ENCODE measurements at regions not wholly inside any gene's neighbourhood (a gene's known extent, or its start where the extent isn't known, plus 50 kb on each side); places are given as distances from the start of the nearest gene placed in this dataset.
A peak's percentile ranks its signal among the peaks of the same experiment; 100 is the strongest.
"Not testable (repeated sequence)": the region's sequence is repeated elsewhere in the genome, so short reads cannot be mapped to it uniquely, and the experiment has no call there.

DNA sequence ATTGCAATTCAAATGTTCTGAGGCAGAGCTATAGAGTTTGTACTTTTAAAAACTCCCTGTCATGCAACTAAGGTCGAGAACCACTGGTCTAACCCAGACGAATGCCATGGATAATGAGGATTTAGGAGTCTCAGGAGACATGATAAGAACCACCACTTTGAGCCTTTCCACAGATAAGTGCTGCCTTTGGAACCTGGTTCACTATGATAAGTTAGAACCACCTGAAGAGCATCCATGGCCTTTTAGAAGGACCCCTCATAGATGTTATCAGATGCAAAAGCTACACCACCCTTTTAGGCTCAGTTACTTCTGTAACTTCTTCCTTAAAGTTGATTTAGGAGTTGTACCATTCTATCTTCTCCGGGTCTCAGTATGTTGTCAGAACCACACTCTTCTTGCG lies 350.6 kb upstream of the CCL2 start:
- DNase-seq (ENCODE audit: insufficient read length, low spot score) (no peak), FAIRE-seq (no peak)
- TF ChIP-seq POLR2A (IDR thresholded peaks at IDR 0.05; ENCODE audit: low read depth, low read length), result no peak

DNA sequence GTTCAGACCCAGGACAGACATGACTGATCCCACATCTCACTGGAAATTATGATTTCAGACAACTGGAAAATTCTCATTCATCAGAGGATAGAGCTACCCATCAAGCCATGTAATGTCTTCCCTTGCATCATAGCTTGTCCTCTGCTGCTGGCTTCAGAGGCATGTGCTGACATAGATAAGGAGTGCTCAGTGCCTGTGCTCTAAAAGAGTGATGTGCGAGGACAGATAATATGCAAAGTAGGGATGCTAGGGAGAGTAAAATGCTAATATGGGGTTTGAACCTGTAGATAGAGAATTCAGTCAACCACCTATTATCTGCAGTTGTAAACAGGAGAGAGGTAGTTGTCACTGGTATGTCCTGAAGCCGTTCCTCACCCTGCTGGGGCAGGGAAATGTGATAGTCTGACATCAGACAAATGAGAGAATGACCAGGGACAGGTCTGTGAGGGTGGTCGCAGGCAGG lies 349.7 kb upstream of the CCL2 start:
- FAIRE-seq (no peak), DNase-seq (ENCODE audit: insufficient read length, low spot score) (no peak)
- no peak for TF ChIP-seq POLR2A (IDR thresholded peaks at IDR 0.05; ENCODE audit: low read depth, low read length)

DNA sequence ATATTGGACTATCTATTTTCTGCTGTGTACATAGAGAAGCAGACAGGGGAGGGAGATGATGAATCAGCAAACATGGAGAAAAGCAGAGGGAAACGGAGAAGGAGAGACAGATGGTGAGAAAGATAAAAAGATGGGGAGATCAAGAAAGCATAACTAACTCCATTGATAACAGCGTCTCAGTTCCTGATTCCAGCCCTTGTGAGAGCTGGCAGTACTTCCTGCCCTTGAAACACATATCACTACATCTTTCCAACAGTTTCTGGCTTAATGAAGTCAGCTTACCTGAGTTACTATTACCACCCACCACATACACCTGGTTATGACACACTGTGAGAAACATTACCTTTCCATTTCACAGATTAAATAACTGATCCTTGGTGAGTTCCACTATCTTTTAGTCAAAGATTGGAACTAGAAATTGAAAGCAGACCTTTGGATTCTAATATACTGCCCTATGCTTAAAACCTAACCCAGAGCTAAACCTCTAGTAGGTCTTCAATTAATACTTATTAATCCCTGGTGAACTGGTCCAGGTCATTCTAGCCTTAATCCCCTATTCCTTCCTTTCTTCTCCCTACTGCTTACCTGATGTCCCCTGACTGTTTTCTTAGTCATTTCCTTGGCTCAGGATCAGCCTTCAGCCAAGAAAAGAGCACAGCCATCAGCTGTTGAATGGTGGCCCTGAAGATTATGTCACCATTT lies 346.6 kb upstream of the CCL2 start:
- no peak for DNase-seq (ENCODE audit: insufficient read length, low spot score)
- FAIRE-seq, result no peak
- no peak for TF ChIP-seq POLR2A (IDR thresholded peaks at IDR 0.05; ENCODE audit: low read depth, low read length)

DNA sequence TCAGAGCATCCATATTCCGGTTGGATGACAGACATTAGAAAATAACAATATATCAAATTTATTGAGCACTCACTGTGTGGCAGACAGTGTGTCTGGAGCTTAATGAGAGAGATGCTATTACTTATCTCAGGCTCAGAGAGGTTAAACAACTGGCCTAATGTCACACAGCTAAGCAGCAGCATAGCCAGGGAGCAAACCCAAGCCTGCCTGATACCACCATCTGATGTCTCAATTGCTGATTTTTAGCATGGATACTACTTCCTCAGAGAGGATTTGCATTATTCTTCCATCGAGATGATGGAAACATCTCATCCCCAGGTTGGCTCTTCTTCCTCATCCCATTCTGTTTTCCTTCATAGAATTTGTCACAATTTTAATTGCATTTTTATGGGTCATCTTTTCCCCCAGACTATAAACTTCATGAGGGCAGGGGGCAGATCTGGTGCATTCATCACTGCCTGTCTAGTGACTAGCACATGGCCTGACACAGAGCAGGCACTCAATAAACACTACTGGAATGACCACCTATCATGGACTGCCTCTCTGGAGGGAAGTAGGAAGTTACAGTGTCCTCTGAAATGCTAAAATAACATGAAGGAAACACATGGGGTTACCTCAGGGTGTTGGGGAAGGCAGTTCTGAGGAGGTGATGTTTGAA lies 344.8 kb upstream of the CCL2 start:
- TF ChIP-seq POLR2A (IDR thresholded peaks at IDR 0.05; ENCODE audit: low read depth, low read length), result no peak
- FAIRE-seq, result no peak
- no peak for DNase-seq (ENCODE audit: insufficient read length, low spot score)

DNA sequence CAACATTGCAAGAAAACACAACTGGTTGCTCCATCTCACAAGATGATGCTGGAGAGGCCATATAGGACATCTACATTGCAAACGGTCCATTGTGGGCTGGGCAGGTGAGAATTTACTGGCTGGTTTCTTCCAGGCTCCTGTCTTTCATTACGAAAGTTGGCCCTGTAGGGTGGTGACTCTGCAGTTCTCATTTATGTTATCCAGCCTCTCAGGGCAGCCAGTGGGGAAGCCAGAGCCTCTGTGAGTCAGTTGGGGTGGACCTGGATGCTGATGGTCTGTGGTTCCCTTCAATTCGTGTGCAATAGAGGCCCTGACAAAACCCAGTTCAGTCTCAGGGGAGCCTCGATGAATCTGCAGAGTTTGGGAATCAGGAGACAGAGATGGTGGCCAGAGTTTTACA lies 341.0 kb upstream of the CCL2 start:
- no peak for TF ChIP-seq POLR2A (IDR thresholded peaks at IDR 0.05; ENCODE audit: low read depth, low read length)
- FAIRE-seq (no peak), DNase-seq (ENCODE audit: insufficient read length, low spot score) (no peak)

DNA sequence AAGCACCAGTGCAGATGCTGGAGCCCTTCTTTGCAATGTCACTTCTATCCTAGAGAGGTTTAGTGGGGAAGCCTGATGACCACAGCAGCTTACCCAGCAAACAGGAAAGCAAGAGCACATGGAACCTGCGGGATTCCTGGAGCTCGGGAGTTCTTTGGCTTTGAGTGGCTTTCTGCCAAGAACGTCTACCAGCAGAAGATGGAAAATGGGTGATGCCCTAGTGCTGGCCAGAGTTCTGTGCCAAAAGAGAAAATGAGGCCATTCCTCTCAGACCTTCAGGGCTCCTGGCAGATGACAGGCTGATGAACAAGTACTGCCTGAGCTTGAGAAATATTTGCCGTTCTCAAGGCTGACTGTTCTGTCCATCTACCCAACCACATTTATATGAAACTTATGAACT lies 332.1 kb upstream of the CCL2 start:
- FAIRE-seq, result no peak
- no peak for TF ChIP-seq POLR2A (IDR thresholded peaks at IDR 0.05; ENCODE audit: low read depth, low read length)
- DNase-seq (ENCODE audit: insufficient read length, low spot score), result no peak

DNA sequence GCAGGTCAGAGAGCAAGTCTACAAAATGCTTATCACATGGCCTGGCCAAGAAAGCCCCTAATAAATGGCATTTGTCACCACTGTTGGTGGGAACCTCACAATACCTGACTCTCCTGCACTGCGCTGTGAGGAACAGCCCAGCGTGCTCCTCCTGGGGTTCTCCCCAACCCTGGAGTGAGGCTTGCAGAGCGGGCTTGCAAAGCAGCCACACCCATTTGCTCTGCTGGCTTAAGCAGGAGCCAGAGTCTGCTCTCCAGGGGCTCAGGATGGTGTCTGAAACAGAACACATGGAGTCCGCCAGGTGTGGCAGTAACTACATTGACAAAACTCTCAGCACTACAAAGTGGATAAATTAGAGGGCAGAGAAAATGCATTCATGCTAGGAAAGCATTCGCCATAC lies 331.0 kb upstream of the CCL2 start:
- no peak for FAIRE-seq
- no peak for DNase-seq (ENCODE audit: insufficient read length, low spot score)
- TF ChIP-seq POLR2A (IDR thresholded peaks at IDR 0.05; ENCODE audit: low read depth, low read length), result no peak

DNA sequence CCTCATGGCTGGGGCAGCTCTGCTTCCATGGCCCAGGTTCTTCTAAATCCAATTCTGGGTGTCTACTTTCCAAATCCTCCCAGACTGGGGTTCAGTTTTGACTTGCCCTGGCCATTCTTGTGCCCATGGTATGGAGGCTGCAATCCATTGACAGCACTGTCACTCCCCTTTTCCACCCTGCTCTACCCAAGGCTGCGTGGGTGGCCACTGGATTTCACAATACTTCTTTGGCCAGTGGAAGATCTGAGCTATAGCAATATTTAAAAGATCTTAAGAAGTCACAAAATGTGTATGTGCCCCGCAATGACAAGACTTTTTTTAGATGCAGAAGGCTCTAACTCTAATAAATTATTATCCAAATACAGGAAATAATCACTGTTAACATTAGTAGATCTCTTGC lies 329.4 kb upstream of the CCL2 start:
- no peak for FAIRE-seq
- TF ChIP-seq POLR2A (IDR thresholded peaks at IDR 0.05; ENCODE audit: low read depth, low read length), result no peak

DNA sequence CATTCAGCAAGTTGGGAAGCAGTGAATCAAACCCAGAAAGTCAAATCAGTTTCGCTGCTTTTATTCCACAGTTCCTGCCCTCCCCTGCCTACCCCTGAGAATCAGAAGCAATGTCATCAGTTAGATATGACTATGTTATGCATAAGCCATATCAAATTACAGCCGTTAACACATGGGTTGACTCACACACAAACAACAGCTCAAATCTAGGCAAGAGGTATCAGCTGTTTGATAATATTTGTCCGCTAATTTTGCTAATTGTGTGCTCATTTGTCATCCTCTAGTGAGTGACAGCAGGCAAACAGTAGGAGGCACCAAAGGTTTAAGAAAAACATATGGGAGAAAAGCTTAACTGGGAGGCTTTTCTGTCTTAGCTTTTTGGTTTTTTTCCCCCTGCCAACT lies 327.4 kb upstream of the CCL2 start:
- FAIRE-seq (no peak), DNase-seq (ENCODE audit: insufficient read length, low spot score) (peak; percentile 30)
- no peak for TF ChIP-seq POLR2A (IDR thresholded peaks at IDR 0.05; ENCODE audit: low read depth, low read length)

More for the DNA sequence above, 329.4 kb upstream of the CCL2 start:
- no peak for DNase-seq (ENCODE audit: insufficient read length, low spot score)

DNA sequence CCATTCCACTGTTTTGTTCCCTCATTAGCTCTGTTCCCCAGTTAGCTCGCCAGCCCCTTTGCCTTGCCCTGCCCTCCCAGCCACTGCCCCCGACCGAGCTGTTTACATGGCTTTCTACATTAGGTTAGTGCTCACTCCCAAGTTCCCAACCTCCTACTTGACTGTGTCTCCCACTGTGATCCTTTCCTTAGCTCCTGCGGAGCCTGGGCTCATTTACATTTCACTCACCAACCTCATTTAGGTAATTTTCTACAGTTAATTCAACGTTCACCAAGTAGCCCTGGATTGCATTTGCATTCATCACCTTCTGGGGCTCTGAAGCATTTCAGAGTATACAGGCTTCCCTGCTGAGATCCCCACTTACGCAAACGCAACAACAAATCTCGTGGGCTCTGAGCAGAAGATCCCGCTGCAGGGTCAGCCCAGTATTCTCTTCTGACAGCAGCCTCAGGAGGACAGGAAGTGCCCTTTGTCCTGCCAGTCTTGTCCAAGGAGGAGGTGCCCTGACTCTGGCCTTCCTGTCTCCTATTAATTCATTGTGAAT lies 325.8 kb upstream of the CCL2 start:
- FAIRE-seq, result no peak
- TF ChIP-seq POLR2A (IDR thresholded peaks at IDR 0.05; ENCODE audit: low read depth, low read length), result no peak

DNA sequence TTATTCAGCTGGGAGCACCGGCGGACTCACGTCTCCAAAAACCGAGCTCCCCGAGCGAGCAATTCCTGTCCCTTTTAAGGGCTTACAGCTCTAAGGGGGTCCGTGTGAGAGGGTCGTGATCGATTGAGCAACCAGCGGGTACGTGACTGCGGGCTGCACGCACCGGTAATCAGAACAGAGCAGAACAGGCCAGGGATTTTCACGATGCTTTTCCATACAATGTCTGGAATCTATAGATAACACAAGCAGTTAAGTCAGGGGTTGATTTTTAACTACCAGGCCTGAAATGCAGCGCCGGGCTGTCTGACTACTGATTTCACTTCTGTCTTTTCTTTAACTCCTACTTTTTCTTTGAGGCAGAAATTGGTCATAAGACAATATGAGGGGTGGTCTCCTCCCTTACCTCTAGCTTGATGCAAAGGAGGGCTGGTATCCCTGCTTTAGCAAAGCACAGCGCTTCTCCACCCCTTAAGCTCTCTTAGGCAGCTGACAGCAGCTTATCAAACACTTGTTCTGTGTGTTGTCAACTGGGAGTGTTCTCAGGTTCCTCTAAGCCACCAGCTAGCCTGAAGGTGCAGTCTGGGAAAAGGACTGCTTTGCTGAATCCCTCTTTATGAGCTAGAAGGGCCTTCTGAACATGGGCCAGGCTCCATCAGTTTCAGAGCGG lies 323.8 kb upstream of the CCL2 start:
- not testable (repeated sequence) for DNase-seq (ENCODE audit: insufficient read length, low spot score); FAIRE-seq

More for the DNA sequence above, 325.8 kb upstream of the CCL2 start:
- DNase-seq (ENCODE audit: insufficient read length, low spot score), result no peak

DNA sequence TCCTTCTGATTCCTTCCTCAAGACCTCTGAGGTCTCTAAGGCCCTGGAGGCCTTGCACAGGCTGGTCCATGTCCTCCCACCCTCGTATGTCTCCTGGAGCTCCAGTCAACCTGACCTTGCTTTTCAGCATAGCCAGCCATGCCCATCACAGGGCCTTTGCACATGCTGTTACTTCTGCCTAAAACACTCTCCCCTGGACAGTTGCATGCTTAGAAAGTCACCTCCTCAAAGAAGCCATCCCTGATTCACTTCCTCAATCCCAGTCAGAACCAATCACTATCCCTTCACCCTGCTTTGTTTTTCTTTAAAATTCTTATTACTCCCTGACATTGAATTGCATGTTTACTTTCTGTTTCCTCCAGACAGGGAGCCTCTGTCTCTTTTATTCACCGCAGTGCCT lies 322.1 kb upstream of the CCL2 start:
- no peak for TF ChIP-seq POLR2A (IDR thresholded peaks at IDR 0.05; ENCODE audit: low read depth, low read length)
- FAIRE-seq (no peak), DNase-seq (ENCODE audit: insufficient read length, low spot score) (no peak)

DNA sequence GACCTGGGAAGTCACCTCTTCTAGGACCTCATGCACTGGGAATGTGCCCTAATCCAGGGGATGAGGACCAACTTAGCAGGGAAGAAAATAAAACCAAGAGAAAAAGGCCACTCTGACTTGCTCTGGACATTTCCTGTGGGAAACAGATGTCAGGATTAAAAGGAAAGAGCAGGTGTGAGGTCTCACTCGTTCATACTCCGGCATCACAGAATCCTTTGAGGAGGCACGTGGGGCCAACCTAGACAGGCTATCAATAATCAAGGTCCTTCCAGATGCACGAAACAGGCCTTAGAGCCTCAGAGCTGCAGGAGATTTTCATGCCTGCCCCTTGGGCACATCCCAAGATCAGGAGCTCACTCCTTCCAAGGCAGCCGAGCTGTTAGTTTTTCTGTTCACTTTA lies 321.5 kb upstream of the CCL2 start:
- no peak for DNase-seq (ENCODE audit: insufficient read length, low spot score)
- no peak for TF ChIP-seq POLR2A (IDR thresholded peaks at IDR 0.05; ENCODE audit: low read depth, low read length)
- no peak for FAIRE-seq

DNA sequence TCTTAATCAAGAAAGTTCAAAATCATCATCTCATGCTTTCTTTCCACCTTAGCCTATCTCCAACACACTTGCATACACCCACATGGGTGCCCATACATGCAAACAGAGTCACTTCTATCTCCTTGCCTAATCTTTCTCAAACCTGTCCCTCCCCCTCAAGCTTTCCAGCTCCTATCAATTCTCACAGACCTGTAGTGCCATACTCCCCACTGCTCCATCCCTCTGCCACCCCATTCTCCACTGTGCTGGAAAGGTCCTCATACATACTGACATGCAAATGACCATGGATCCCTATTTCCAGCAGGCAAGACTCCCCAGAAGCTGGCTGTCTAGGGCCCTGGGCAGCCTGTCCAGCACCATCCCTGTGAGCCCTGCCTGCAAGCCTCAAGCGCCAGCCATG lies 320.4 kb upstream of the CCL2 start:
- no peak for TF ChIP-seq POLR2A (IDR thresholded peaks at IDR 0.05; ENCODE audit: low read depth, low read length)
- no peak for DNase-seq (ENCODE audit: insufficient read length, low spot score)
- no peak for FAIRE-seq
